Endothelial cell of umbilical vein (primary cell): ENCODE measurements at regions not wholly inside any gene's neighbourhood (a gene's known extent, or its start where the extent isn't known, plus 50 kb on each side); places are given as distances from the start of the nearest gene placed in this dataset.
A peak's percentile ranks its signal among the peaks of the same experiment; 100 is the strongest.
"Not testable (repeated sequence)": the region's sequence is repeated elsewhere in the genome, so short reads cannot be mapped to it uniquely, and the experiment has no call there.

Experiments
- BruUV-seq: library from RNA; stranded (reverse); fragments of 400-500 nt; replicated peaks from 2 replicates; lab custom pipeline; 2021; lab: Mats Ljungman, UMichigan
- CTCF ChIA-PET: fragments of 300-600, 350-600 bp; sonication (Branson Sonifier 250); formaldehyde crosslinking; loops from one replicate; lab custom pipeline; 2021; ENCODE audit warnings: antibody characterized with exemption, inconsistent platforms; lab: Charles Lee
- POLR2A ChIA-PET: fragments of 300-600, 350-600 bp; sonication (Branson Sonifier 250); formaldehyde crosslinking; loops from one replicate; lab custom pipeline; 2021; ENCODE audit warnings: antibody characterized with exemption, inconsistent platforms; lab: Charles Lee
- DNase-seq: peaks from one replicate; pipeline ENCODE4 v3.0.0-alpha.2; 2011; ENCODE audit warnings: low read depth, low spot score
- FAIRE-seq: peaks from 2 replicates; lab custom pipeline; 2011; peaks lifted over from hg19 to GRCh38; lab: Jason Lieb, UNC
- H2AFZ ChIP-seq: 2 replicates; pipeline ENCODE4 v1.6.0; 2012; ENCODE audit warnings: low read depth, low read length, control low read depth, inconsistent platforms
- H3K27ac ChIP-seq: 2 replicates; pipeline ENCODE4 v1.5.1; 2011; ENCODE audit warnings: low read depth, mild to moderate bottlenecking, control low read depth, low read length, moderate library complexity; ENCODE audit not compliant: insufficient read depth
- H3K27me3 ChIP-seq, 2 experiments: 2 replicates each; pipeline versions ENCODE4 v1.6.0 to v1.6.1; 2011; ENCODE audit warnings: low read length in 2 of 2, mixed read lengths in 1 of 2; ENCODE audit not compliant: control insufficient read depth in 2 of 2, insufficient read depth in 2 of 2
- H3K36me3 ChIP-seq, 2 experiments: 2 replicates in 1 of 2; 3 replicates in 1 of 2; pipeline ENCODE4 v1.5.1; 2011; ENCODE audit warnings: low read length in 2 of 2, mild to moderate bottlenecking in 1 of 2, moderate library complexity in 1 of 2; ENCODE audit not compliant: control insufficient read depth in 2 of 2, insufficient read depth in 2 of 2; ENCODE audit errors: extremely low read depth in 1 of 2
- H3K4me1 ChIP-seq: 3 replicates; pipeline ENCODE4 v1.5.1; 2011; ENCODE audit warnings: mild to moderate bottlenecking, low read length; ENCODE audit not compliant: control insufficient read depth, insufficient read depth; ENCODE audit errors: extremely low read depth
- H3K4me2 ChIP-seq: 2 replicates; pipeline ENCODE4 v1.6.1; 2011; ENCODE audit warnings: low read length, control low read depth, mixed read lengths; ENCODE audit not compliant: insufficient read depth
- H3K4me3 ChIP-seq, 3 experiments: fragments of 200-600 bp in 1 of 3; sonication (generic), shearing (Covaris generic) in 1 of 3; replicated peaks in 1 of 3; 2 replicates each; pipeline ENCODE4 v1.5.1; 2011 to 2016; ENCODE audit warnings: control low read depth in 3 of 3, low read length in 3 of 3, mild to moderate bottlenecking in 2 of 3, inconsistent platforms in 1 of 3, low read depth in 1 of 3, moderate library complexity in 1 of 3; ENCODE audit not compliant: insufficient read depth in 1 of 3
- H3K79me2 ChIP-seq: 2 replicates; pipeline ENCODE4 v1.6.0; 2012; ENCODE audit warnings: low read length, inconsistent platforms; ENCODE audit not compliant: control insufficient read depth, insufficient read depth
- H3K9ac ChIP-seq: replicated peaks from 2 replicates; pipeline ENCODE3; 2011; ENCODE audit warnings: low read length, control low read depth; ENCODE audit not compliant: insufficient read depth; ENCODE audit errors: extremely low read depth
- H3K9me1 ChIP-seq: replicated peaks from 3 replicates; pipeline ENCODE4 v1.6.0; 2011; ENCODE audit warnings: mild to moderate bottlenecking, low read length; ENCODE audit not compliant: control insufficient read depth, insufficient read depth; ENCODE audit errors: extremely low read depth
- H3K9me3 ChIP-seq: replicated peaks from 2 replicates; pipeline ENCODE4 v1.5.1; 2012; ENCODE audit warnings: low read length, inconsistent platforms; ENCODE audit not compliant: control insufficient read depth, insufficient read depth
- H4K20me1 ChIP-seq: replicated peaks from 2 replicates; pipeline ENCODE3; 2011; ENCODE audit warnings: mild to moderate bottlenecking, low read length; ENCODE audit not compliant: control insufficient read depth, insufficient read depth; ENCODE audit errors: extremely low read depth
- EZH2 ChIP-seq: IDR thresholded peaks from 2 replicates; pipeline ENCODE4 v1.6.1; 2012; ENCODE audit warnings: borderline replicate concordance, low read depth, mild to moderate bottlenecking, moderate library complexity, low read length, inconsistent platforms; ENCODE audit not compliant: severe bottlenecking
- FOS ChIP-seq: IDR thresholded peaks from 2 replicates; pipeline ENCODE4 v1.6.1; 2011; ENCODE audit warnings: mild to moderate bottlenecking, low read length, moderate library complexity, borderline replicate concordance; ENCODE audit not compliant: insufficient read depth
- GATA2 ChIP-seq: IDR thresholded peaks from 2 replicates; pipeline ENCODE4 v1.7.0; 2011; ENCODE audit warnings: low read depth, mild to moderate bottlenecking, moderate library complexity, mixed read lengths, low read length; ENCODE audit not compliant: insufficient read length, insufficient read depth
- JUN ChIP-seq: IDR thresholded peaks from 2 replicates; pipeline ENCODE4 v1.6.1; 2011; ENCODE audit warnings: borderline replicate concordance, low read depth; ENCODE audit not compliant: insufficient read length, insufficient read depth
- MYC ChIP-seq: IDR thresholded peaks from one replicate; pipeline ENCODE4 v1.6.1; 2011; ENCODE audit warnings: mild to moderate bottlenecking, low read depth, low read length
- POLR2A ChIP-seq: IDR thresholded peaks from 2 replicates; pipeline ENCODE4 v1.6.1; 2012; ENCODE audit warnings: low read depth, mild to moderate bottlenecking, control low read depth, low read length
- POLR2AphosphoS5 ChIP-seq: IDR thresholded peaks from 2 replicates; pipeline ENCODE4 v1.6.1; 2012; ENCODE audit warnings: low read depth, mild to moderate bottlenecking, control low read depth, low read length, moderate library complexity; ENCODE audit not compliant: insufficient read depth
- dilution Hi-C: fragments of 300-500 bp; cut with MboI; formaldehyde crosslinking; loops from one replicate; pipeline ENCODE4 v1.15.0; 2019; ENCODE audit warnings: low sequenced_read_pairs; ENCODE audit not compliant: extremely low pct_ligation_motif_present
- intact Hi-C: fragments of 100-400 bp; cut with micrococcal nuclease; formaldehyde crosslinking; loops from one replicate; pipeline ENCODE4 v1.10.0; 2022
- TF ChIP-seq, protein P1 (sequence below): IDR thresholded peaks from 2 replicates; pipeline ENCODE4 v1.6.1; 2011; ENCODE audit not compliant: insufficient read depth, insufficient read length
- TF ChIP-seq, protein P2 (sequence below), 2 donors: IDR thresholded peaks; 1 replicate in 1 of 2; 2 replicates in 1 of 2; pipeline ENCODE4 v1.5.1; 2011; ENCODE audit warnings: low read length in 2 of 2, mild to moderate bottlenecking in 2 of 2, moderate library complexity in 2 of 2, control low read depth in 1 of 2, inconsistent platforms in 1 of 2, low read depth in 1 of 2; ENCODE audit not compliant: insufficient read depth in 1 of 2; ENCODE audit errors: extremely low read depth in 1 of 2

- no peak for DNase-seq
- ChIA-PET CTCF (no interaction called here), POLR2A (no interaction called here)
- intact Hi-C loops (loop anchor here (10.0 kb wide), 1 partner anchor 345 kb away; the partner anchor contains the start of gene ZFP30), dilution Hi-C loops (no loop called here)
- no peak overlapping the region for H3K27ac ChIP-seq
- no peaks in the 10 kb centered on the region for H3K36me3 ChIP-seq
- no peak overlapping the region for H3K9ac ChIP-seq
- no peak for TF ChIP-seq EZH2
- no peak for TF ChIP-seq GATA2
- no peak for TF ChIP-seq MYC
- TF ChIP-seq, protein P1, sequence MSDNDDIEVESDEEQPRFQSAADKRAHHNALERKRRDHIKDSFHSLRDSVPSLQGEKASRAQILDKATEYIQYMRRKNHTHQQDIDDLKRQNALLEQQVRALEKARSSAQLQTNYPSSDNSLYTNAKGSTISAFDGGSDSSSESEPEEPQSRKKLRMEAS = no peak
- TF ChIP-seq, protein P2, sequence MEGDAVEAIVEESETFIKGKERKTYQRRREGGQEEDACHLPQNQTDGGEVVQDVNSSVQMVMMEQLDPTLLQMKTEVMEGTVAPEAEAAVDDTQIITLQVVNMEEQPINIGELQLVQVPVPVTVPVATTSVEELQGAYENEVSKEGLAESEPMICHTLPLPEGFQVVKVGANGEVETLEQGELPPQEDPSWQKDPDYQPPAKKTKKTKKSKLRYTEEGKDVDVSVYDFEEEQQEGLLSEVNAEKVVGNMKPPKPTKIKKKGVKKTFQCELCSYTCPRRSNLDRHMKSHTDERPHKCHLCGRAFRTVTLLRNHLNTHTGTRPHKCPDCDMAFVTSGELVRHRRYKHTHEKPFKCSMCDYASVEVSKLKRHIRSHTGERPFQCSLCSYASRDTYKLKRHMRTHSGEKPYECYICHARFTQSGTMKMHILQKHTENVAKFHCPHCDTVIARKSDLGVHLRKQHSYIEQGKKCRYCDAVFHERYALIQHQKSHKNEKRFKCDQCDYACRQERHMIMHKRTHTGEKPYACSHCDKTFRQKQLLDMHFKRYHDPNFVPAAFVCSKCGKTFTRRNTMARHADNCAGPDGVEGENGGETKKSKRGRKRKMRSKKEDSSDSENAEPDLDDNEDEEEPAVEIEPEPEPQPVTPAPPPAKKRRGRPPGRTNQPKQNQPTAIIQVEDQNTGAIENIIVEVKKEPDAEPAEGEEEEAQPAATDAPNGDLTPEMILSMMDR (IDR thresholded peaks at IDR 0.05; ENCODE audit: extremely low read depth in 1 of 2, insufficient read depth in 1 of 2, low read depth in 1 of 2, low read length in 2 of 2) = no peak
- TF ChIP-seq POLR2A = no peak
- TF ChIP-seq FOS = no peak
- no peak for TF ChIP-seq JUN
- no peak for TF ChIP-seq POLR2AphosphoS5
- no peaks in the 10 kb centered on the region for H4K20me1 ChIP-seq
- H2AFZ ChIP-seq = no peak overlapping the region
- H3K9me3 ChIP-seq = peaks cover 3% of the 10 kb centered on the region
- no peaks in the 10 kb centered on the region for H3K79me2 ChIP-seq
- no peak overlapping the region for H3K4me2 ChIP-seq
- BruUV-seq = no TSS peak
- no peaks in the 10 kb centered on the region for H3K4me1 ChIP-seq
- H3K4me3 ChIP-seq = no peak overlapping the region
- no peaks in the 10 kb centered on the region for H3K27me3 ChIP-seq
- no peaks in the 10 kb centered on the region for H3K9me1 ChIP-seq
- no peak for FAIRE-seq
Measured at GRCh38 chr19:37309834-37310575, 60.9 kb upstream of the ZNF527 start.

- H3K79me2 ChIP-seq, DNase-seq, H3K36me3 ChIP-seq, H3K27ac ChIP-seq, POLR2A ChIA-PET, H3K9ac ChIP-seq, dilution Hi-C loops, H3K9me1 ChIP-seq, CTCF ChIA-PET, H3K4me2 ChIP-seq, BruUV-seq, H3K27me3 ChIP-seq, H3K4me1 ChIP-seq, H4K20me1 ChIP-seq, H3K9me3 ChIP-seq: not testable (repeated sequence)
- Histone ChIP-seq H2AFZ (peak overlapping the region; percentile 39), H3K4me3 (peak overlapping the region in 1 of 3 experiments; percentile 5)
- intact Hi-C loops = loop anchor here (10.0 kb wide), 1 partner anchor 342 kb away; the partner anchor contains the start of gene ZFP30
- FAIRE-seq = peak; percentile 55
Measured at GRCh38 chr19:37312531-37313334, 58.2 kb upstream of the ZNF527 start.
